Astrocyte of the spinal cord (primary cell): ENCODE measurements at regions not wholly inside any gene's neighbourhood (a gene's known extent, or its start where the extent isn't known, plus 50 kb on each side); places are given as distances from the start of the nearest gene placed in this dataset.

Source experiments
- DNase-seq: peaks from one replicate; pipeline ENCODE4 v3.0.0; 2011; ENCODE audit warnings: low read depth, low spot score
- H3K4me3 ChIP-seq: 2 replicates; pipeline ENCODE4 v1.5.1; 2011; ENCODE audit warnings: low read depth, mild to moderate bottlenecking, low read length, moderate library complexity
- in situ Hi-C: cut with HindIII; loops from 2 replicates; pipeline ENCODE4 v1.10.0; 2017; ENCODE audit warnings: low sequenced_read_pairs
- TF ChIP-seq, protein P1 (sequence below): IDR thresholded peaks from 2 replicates; pipeline ENCODE4 v1.5.1; 2012; ENCODE audit warnings: low read depth, mild to moderate bottlenecking, low read length, inconsistent platforms

DNA sequence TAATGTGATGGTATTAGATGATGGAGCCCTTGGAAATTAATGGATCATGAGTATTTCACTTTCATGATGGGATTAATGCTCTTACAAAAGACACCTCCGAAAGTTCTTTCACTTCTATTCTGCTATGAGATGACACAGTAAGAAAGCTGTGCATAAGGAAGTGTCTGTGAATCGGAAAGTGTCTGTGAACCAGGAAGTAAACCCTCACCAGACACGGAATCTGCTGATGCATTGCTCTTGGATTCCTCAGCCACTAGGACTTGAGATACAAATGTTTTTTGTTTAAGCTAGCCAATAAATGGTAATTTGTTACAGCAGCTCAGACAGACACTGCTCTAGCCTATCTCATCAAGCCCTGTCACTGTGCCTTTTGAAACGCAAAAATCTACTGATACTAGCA, 440.4 kb upstream of the PRR20A start:
- in situ Hi-C loops: no loop called here
- no peak overlapping the region for H3K4me3 ChIP-seq
- no peak for DNase-seq
- TF ChIP-seq, protein P1, sequence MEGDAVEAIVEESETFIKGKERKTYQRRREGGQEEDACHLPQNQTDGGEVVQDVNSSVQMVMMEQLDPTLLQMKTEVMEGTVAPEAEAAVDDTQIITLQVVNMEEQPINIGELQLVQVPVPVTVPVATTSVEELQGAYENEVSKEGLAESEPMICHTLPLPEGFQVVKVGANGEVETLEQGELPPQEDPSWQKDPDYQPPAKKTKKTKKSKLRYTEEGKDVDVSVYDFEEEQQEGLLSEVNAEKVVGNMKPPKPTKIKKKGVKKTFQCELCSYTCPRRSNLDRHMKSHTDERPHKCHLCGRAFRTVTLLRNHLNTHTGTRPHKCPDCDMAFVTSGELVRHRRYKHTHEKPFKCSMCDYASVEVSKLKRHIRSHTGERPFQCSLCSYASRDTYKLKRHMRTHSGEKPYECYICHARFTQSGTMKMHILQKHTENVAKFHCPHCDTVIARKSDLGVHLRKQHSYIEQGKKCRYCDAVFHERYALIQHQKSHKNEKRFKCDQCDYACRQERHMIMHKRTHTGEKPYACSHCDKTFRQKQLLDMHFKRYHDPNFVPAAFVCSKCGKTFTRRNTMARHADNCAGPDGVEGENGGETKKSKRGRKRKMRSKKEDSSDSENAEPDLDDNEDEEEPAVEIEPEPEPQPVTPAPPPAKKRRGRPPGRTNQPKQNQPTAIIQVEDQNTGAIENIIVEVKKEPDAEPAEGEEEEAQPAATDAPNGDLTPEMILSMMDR: no peak

DNA sequence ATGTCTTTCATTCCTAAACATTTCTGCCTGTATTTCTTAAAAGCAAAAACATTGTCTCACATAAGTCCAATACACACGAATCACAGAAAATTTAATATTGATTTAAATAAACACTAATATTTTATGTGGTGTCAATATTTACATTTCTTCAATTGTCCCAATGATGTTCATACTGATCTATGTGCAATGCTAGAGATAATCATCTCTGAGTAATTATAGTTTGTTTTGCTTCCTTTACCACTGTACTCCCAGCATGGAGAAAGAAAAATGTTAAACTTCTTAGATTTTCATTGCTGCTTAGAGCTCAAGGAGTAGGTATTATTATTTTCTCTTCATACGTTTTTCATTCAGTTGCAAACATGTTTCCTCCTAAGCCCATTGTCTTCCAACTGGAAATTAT, 434.2 kb upstream of the PRR20A start:
- in situ Hi-C loops: no loop called here
- no peak for DNase-seq
- TF ChIP-seq, protein P1: no peak
- no peak overlapping the region for H3K4me3 ChIP-seq

DNA sequence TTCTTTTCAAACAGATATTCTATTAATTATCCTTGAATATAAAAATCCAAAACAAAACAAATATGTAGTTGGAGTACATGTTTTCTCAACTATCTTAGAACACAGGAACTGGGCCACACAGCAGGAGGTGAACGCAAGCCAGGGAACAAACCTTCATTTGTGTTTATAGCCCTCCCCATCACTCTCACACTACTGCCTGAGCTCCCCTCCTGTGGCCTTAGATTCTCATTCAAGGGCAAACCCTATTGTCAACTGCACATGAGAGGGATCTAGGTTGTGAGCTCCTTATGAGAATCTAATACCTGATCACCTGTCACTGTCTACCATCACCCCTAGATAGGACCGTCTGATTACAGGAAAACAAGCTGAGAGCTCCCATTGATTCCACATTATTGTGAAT, 427.1 kb upstream of the PRR20A start:
- DNase-seq: no peak
- TF ChIP-seq, protein P1: no peak
- in situ Hi-C loops: no loop called here
- H3K4me3 ChIP-seq: no peak overlapping the region

DNA sequence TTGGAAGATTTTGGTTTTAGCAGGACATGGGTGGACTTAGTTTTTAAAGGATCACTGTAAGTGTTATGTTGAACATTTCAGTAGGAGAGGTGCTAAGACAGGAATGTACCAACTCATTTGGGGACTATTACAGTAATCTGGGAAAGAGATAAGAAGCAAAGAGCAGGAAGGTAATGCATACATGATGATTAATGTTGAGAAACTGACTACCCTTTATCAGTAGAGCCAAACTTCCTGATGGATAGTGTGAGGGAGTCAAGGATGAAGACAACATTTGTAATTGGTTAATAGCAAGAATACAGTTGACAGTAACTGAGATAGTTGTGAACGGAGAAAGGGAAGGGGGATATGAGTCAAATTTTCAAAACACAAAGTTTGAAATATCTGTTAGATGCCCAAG, 421.9 kb upstream of the PRR20A start:
- in situ Hi-C loops: no loop called here
- DNase-seq: no peak

DNA sequence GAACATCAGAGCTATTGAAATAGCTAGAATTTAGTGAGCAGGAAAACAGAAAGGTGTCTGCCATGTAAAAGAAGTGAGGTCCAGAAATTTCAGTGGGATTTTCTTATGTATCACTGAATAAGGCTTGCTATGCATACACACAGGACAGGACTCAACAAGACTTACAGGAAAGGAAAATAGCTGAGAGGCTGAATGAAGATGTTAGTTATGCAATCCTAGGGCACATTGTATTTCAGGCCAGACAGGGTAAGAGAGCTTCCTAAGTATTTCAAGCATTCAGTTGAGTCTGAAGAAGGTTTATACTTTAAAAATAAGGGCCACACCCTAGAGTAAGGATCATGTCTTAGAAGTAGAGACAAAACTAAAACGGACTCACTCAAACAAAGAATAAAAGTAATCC, 419.9 kb upstream of the PRR20A start:
- DNase-seq: no peak
- H3K4me3 ChIP-seq: no peak overlapping the region
- TF ChIP-seq, protein P1: no peak
- in situ Hi-C loops: no loop called here

More for the DNA sequence above, 421.9 kb upstream of the PRR20A start:
- TF ChIP-seq, protein P1: no peak
- no peak overlapping the region for H3K4me3 ChIP-seq

DNA sequence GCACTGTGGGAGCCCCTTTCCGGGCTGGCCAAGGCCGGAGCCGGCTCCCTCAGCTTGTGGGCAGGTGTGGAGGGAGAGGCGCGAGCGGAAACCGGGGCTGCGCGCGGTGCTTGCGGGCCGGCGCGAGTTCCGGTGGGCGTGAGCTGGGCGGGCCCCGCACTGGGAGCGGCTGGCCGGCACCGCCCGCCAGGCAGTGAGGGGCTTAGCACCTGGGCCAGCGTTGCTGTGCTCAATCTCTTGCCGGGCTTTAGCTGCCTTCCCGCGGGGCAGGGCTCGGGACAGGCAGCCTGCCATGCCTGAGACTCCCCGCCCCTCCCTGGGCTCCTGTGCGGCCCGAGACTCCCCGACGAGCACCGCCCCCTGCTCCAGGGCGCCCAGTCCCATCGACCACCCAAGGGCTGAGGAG, 405.2 kb upstream of the PRR20A start:
- DNase-seq: no peak
- in situ Hi-C loops: no loop called here
- TF ChIP-seq, protein P1: no peak
- no peak overlapping the region for H3K4me3 ChIP-seq

DNA sequence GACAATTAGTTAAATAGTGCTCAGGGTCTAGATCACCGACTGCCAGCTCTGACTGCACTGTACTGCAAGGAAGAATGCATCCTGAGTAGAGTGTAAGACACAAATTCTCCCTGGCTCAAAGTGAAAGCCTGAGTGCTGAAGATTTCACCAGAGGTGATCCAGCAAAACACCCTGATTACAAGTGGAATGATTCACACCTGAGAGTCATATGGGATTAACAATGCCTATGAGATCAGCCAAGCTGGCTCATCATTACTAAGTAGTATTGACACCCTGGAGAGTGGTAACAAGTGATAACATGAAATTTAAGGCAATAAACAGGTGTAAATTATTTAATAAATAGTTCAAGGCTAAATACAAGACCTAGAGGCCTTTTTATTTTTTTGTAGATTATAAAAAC, 403.8 kb upstream of the PRR20A start:
- TF ChIP-seq, protein P1: no peak
- no peak overlapping the region for H3K4me3 ChIP-seq
- in situ Hi-C loops: no loop called here
- DNase-seq: no peak
